HTR-8/SVneo (cell line): ENCODE measurements at regions not wholly inside any gene's neighbourhood (a gene's known extent, or its start where the extent isn't known, plus 50 kb on each side); places are given as distances from the start of the nearest gene placed in this dataset.
"Not testable (repeated sequence)": the region's sequence is repeated elsewhere in the genome, so short reads cannot be mapped to it uniquely, and the experiment has no call there.

Source experiments
- DNase-seq: peaks from one replicate; pipeline ENCODE4 v3.0.0; 2011; ENCODE audit warnings: low spot score, mixed read lengths; ENCODE audit not compliant: insufficient read length
- FAIRE-seq: peaks from 2 replicates; lab custom pipeline; 2011; peaks lifted over from hg19 to GRCh38; lab: Jason Lieb, UNC

GRCh38 chr7:131056007-131056406, 271.7 kb upstream of the MKLN1 start:
- DNase-seq (no peak), FAIRE-seq (no peak)

- no peak for FAIRE-seq
- no peak for DNase-seq
These were observed 270.5 kb upstream of the MKLN1 start for GRCh38 chr7:131057015-131057793.

- no peak for DNase-seq
- FAIRE-seq = no peak
These were observed 269.9 kb upstream of the MKLN1 start for GRCh38 chr7:131057794-131058070.

GRCh38 chr7:131058561-131059288, 269.0 kb upstream of the MKLN1 start:
- FAIRE-seq, DNase-seq: not testable (repeated sequence)

GRCh38 chr7:131059401-131059800, 268.3 kb upstream of the MKLN1 start:
- DNase-seq, FAIRE-seq: not testable (repeated sequence)

GRCh38 chr7:131061158-131061557, 266.5 kb upstream of the MKLN1 start:
- DNase-seq (no peak), FAIRE-seq (no peak)

GRCh38 chr7:131061818-131062217, 265.9 kb upstream of the MKLN1 start:
- FAIRE-seq (no peak), DNase-seq (no peak)

GRCh38 chr7:131066635-131067034, 261.0 kb upstream of the MKLN1 start:
- FAIRE-seq = no peak

GRCh38 chr7:131067220-131067619, 260.5 kb upstream of the MKLN1 start:
- FAIRE-seq (no peak), DNase-seq (no peak)

More at GRCh38 chr7:131066635-131067034, 261.0 kb upstream of the MKLN1 start:
- no peak for DNase-seq

- no peak for DNase-seq
- FAIRE-seq = no peak
These were observed 259.1 kb upstream of the MKLN1 start for GRCh38 chr7:131068604-131069021.

- no peak for DNase-seq
These were observed 255.7 kb upstream of the MKLN1 start for GRCh38 chr7:131071786-131072504.

GRCh38 chr7:131072505-131073091, 255.1 kb upstream of the MKLN1 start:
- DNase-seq (peak; percentile 51), FAIRE-seq (no peak)

More at GRCh38 chr7:131071786-131072504, 255.7 kb upstream of the MKLN1 start:
- FAIRE-seq = no peak

- DNase-seq (no peak), FAIRE-seq (no peak)
These were observed 253.6 kb upstream of the MKLN1 start for GRCh38 chr7:131074043-131074442.

- DNase-seq = no peak
- FAIRE-seq = no peak
These were observed 253.1 kb upstream of the MKLN1 start for GRCh38 chr7:131074585-131074984.

GRCh38 chr7:131075406-131075805, 252.3 kb upstream of the MKLN1 start:
- FAIRE-seq (no peak), DNase-seq (no peak)

GRCh38 chr7:131076032-131076431, 251.6 kb upstream of the MKLN1 start:
- DNase-seq (peak; percentile 18), FAIRE-seq (no peak)

- no peak for FAIRE-seq
These were observed 250.9 kb upstream of the MKLN1 start for GRCh38 chr7:131076711-131077181.

GRCh38 chr7:131077735-131078134, 249.9 kb upstream of the MKLN1 start:
- no peak for DNase-seq
- no peak for FAIRE-seq

More at GRCh38 chr7:131076711-131077181, 250.9 kb upstream of the MKLN1 start:
- peak; percentile 24 for DNase-seq

GRCh38 chr7:131080754-131081153, 246.9 kb upstream of the MKLN1 start:
- FAIRE-seq = no peak
- no peak for DNase-seq

- FAIRE-seq (no peak), DNase-seq (no peak)
These were observed 246.4 kb upstream of the MKLN1 start for GRCh38 chr7:131081308-131081707.
